Progenitor cell of endocrine pancreas (in vitro differentiated cells): ENCODE measurements at regions not wholly inside any gene's neighbourhood (a gene's known extent, or its start where the extent isn't known, plus 50 kb on each side); places are given as distances from the start of the nearest gene placed in this dataset.
"Not testable (repeated sequence)": the region's sequence is repeated elsewhere in the genome, so short reads cannot be mapped to it uniquely, and the experiment has no call there.

Experiments
- DNase-seq: peaks from one replicate; pipeline ENCODE4 v3.0.0; 2021; ENCODE audit warnings: low spot score; ENCODE audit not compliant: unreplicated experiment
- H3K27ac Mint-ChIP-seq: 2 replicates; pipeline ENCODE4 v1.8.0; 2021; ENCODE audit warnings: mild to moderate bottlenecking, moderate library complexity, mixed read lengths
- H3K27me3 Mint-ChIP-seq: 2 replicates; pipeline ENCODE4 v1.8.0; 2021; ENCODE audit warnings: mixed read lengths
- H3K36me3 Mint-ChIP-seq: 2 replicates; pipeline ENCODE4 v1.8.0; 2022; ENCODE audit warnings: mixed read lengths; ENCODE audit not compliant: insufficient read depth
- H3K4me1 Mint-ChIP-seq: 2 replicates; pipeline ENCODE4 v1.8.0; 2021; ENCODE audit warnings: low read depth, mixed read lengths
- H3K4me3 Mint-ChIP-seq: 2 replicates; pipeline ENCODE4 v1.8.0; 2021; ENCODE audit warnings: low read depth, mild to moderate bottlenecking, moderate library complexity, mixed read lengths
- H3K9me3 Mint-ChIP-seq: 2 replicates; pipeline ENCODE4 v1.8.0; 2021; ENCODE audit warnings: low read depth, mixed read lengths
- TF ChIP-seq, protein P1 (sequence below): fragments of 200-600 bp; sonication (generic); IDR thresholded peaks from one replicate; pipeline ENCODE4 v1.5.0; 2021; ENCODE audit warnings: antibody characterized with exemption, mild to moderate bottlenecking; ENCODE audit not compliant: unreplicated experiment

DNA sequence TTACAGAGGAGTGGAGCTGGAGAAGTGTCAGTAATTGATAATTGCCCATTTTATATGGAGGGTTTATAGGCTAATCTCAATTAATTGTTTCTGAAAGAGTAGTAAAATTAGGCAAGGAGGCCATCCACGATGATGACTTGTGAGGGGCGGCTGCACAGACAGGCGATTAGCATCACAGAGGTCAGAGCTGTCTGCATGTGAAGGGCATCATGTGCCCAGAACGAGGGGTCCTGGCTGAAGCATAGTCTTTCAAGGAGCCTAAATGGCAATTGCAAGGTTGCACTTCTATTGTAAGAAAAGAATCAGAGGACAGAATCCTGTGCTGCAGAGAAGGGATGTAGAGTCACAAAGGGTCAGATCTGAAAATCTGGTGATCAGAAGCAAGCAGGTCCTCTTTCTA lies 196.6 kb downstream of the EBLN2 start:
- Mint-ChIP-seq H3K4me3 (no peak overlapping the region), H3K27ac (no peak overlapping the region), H3K4me1 (peaks cover 3% of the 10 kb centered on the region), H3K27me3 (peaks cover 26% of the 10 kb centered on the region), H3K36me3 (no peaks in the 10 kb centered on the region), H3K9me3 (no peaks in the 10 kb centered on the region)
- TF ChIP-seq, protein P1, sequence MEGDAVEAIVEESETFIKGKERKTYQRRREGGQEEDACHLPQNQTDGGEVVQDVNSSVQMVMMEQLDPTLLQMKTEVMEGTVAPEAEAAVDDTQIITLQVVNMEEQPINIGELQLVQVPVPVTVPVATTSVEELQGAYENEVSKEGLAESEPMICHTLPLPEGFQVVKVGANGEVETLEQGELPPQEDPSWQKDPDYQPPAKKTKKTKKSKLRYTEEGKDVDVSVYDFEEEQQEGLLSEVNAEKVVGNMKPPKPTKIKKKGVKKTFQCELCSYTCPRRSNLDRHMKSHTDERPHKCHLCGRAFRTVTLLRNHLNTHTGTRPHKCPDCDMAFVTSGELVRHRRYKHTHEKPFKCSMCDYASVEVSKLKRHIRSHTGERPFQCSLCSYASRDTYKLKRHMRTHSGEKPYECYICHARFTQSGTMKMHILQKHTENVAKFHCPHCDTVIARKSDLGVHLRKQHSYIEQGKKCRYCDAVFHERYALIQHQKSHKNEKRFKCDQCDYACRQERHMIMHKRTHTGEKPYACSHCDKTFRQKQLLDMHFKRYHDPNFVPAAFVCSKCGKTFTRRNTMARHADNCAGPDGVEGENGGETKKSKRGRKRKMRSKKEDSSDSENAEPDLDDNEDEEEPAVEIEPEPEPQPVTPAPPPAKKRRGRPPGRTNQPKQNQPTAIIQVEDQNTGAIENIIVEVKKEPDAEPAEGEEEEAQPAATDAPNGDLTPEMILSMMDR, result no peak
- no peak for DNase-seq

DNA sequence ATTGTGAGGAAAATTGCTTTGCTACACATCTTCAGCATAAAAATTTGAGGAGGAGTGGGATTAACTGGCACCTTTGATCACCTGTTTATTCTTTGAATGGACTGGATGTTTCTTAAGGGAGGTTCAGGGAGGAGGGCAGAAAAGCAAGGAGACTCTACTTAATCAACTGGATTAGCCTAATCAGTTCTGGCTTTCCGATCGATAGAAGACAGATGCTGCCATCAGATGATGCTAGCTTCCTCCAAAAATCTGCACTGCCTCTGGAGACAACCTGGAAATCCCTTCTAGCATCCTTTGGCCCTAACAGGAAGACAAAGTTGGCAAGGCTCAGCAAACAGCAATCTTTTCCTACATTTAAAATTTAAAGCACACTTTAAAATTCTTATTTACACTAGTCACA lies 197.8 kb downstream of the EBLN2 start:
- Mint-ChIP-seq H3K4me1 (peaks cover 3% of the 10 kb centered on the region), H3K27ac (no peak overlapping the region), H3K36me3 (no peaks in the 10 kb centered on the region), H3K9me3 (no peaks in the 10 kb centered on the region), H3K4me3 (no peak overlapping the region), H3K27me3 (peaks cover 17% of the 10 kb centered on the region)
- DNase-seq, result no peak
- TF ChIP-seq, protein P1, result no peak

DNA sequence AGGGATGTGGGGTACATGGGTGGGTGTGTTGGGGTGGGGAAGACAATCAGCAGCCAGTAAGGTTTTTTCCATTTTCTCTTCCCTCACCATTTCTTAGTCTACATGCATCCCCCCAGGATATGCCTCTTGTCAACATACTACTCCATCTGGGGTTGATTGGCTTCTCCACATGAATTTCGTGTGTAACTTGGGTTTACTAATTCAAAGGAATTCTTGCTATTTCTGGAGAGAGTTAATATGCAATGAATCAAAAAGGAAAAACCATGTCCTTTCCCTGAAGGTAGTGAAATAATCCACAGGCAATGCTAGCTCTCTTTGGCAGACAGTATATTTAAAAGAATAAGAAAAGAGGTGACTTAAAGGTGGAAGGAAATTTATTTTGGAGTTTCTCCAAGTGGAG lies 198.4 kb downstream of the EBLN2 start:
- H3K4me3 Mint-ChIP-seq, result no peak overlapping the region
- no peak for DNase-seq
- H3K27ac Mint-ChIP-seq, result no peak overlapping the region
- H3K4me1 Mint-ChIP-seq, result peaks cover 3% of the 10 kb centered on the region
- no peaks in the 10 kb centered on the region for H3K36me3 Mint-ChIP-seq
- TF ChIP-seq, protein P1, result no peak
- H3K9me3 Mint-ChIP-seq, result no peaks in the 10 kb centered on the region
- H3K27me3 Mint-ChIP-seq, result peaks cover 16% of the 10 kb centered on the region

DNA sequence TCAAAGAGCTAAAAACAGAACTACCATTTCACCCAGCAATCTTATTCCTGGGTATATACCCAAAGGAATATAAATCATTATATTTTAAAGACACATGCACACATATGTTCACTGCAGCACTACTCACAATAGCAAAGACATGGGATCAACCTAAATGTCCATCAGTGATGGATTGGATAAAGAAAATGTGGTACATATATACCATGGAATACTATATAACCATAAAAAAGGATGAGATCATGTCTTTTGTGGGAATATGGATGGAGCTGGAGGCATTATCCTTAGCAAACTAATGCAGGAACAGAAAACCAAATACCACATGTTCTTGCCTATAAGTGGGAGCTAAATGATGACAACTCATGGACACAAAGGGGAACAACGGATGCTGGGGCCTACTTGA lies 205.1 kb downstream of the EBLN2 start:
- not testable (repeated sequence) for H3K4me1 Mint-ChIP-seq, DNase-seq, H3K4me3 Mint-ChIP-seq, H3K9me3 Mint-ChIP-seq, H3K36me3 Mint-ChIP-seq, H3K27ac Mint-ChIP-seq, H3K27me3 Mint-ChIP-seq

DNA sequence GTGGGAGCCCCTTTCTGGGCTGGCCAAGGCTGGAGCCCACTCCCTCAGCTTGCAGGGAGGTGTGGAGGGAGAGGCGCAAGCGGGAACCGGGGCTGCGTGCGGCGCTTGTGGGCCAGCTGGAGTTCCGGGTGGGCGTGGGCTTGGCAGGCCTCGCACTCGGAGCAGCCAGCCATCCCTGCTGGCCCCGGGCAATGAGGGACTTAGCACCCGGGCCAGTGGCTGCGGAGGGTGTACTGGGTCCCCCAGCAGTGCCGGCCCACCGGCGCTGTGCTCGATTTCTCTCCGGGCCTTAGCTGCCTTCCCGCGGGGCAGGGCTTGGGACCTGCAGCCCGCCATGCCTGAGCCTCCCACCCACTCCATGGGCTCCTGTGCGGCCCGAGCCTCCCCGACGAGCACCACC lies 207.7 kb downstream of the EBLN2 start:
- not testable (repeated sequence) for H3K4me1 Mint-ChIP-seq, H3K9me3 Mint-ChIP-seq, H3K4me3 Mint-ChIP-seq, H3K27me3 Mint-ChIP-seq, DNase-seq, H3K36me3 Mint-ChIP-seq, H3K27ac Mint-ChIP-seq

DNA sequence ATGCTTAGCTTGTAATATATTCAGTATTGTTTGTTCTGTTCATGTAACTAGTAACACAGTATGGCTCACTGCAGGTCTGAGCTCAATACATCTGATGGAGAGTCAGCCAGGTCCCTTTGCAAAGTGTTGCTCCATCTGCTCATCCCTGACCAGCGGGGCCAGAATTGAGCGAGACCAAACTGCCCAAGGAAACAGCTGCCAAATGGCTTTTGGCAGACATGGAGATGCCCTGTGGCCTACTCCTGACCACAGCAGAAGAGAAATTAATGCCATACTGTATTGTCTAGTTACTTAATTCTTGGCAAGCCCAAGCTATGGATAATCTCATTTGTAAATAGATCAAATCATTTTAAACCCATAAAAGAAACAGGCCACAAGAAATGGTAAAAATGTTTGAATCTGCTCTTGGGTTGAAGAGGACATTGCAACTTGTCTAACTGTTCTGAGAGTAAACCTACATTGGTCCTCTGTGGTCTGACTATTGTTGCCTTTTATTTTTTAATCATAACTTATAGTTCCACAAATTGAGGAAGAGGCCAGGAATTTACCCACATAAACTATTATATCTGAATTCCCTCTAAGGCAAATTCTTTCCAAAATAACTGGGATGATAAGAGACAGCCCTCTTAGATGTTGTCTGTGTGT lies 209.5 kb downstream of the EBLN2 start:
- Mint-ChIP-seq H3K9me3 (no peaks in the 10 kb centered on the region), H3K4me1 (no peaks in the 10 kb centered on the region), H3K4me3 (no peak overlapping the region), H3K27ac (no peak overlapping the region), H3K27me3 (no peaks in the 10 kb centered on the region), H3K36me3 (no peaks in the 10 kb centered on the region)
- TF ChIP-seq, protein P1, result no peak
- DNase-seq, result no peak
